AG04450 (cell line): ENCODE measurements at regions not wholly inside any gene's neighbourhood (a gene's known extent, or its start where the extent isn't known, plus 50 kb on each side); places are given as distances from the start of the nearest gene placed in this dataset.
A peak's percentile ranks its signal among the peaks of the same experiment; 100 is the strongest.

Experiments used
- CTCF ChIA-PET: fragments of 300-600, 350-600 bp; formaldehyde crosslinking; extraction: SDS; loops from one replicate; lab custom pipeline; 2022; ENCODE audit warnings: antibody characterized with exemption, inconsistent platforms; lab: Charles Lee
- POLR2A ChIA-PET: fragments of 350-600 bp; formaldehyde crosslinking; extraction: SDS; loops from one replicate; lab custom pipeline; 2021; ENCODE audit warnings: antibody characterized with exemption, inconsistent platforms; lab: Yijun Ruan, JAX
- DNase-seq: peaks from one replicate; pipeline ENCODE4 v3.0.0-alpha.2; 2011; ENCODE audit warnings: low read depth, low spot score
- H3K27ac ChIP-seq: one replicate; pipeline ENCODE4 v1.5.1; 2012; ENCODE audit warnings: low read depth, low read length, control low read depth
- H3K27me3 ChIP-seq: one replicate; pipeline ENCODE4 v1.6.0; 2012; ENCODE audit warnings: low read length; ENCODE audit not compliant: control insufficient read depth, insufficient read depth
- H3K4me3 ChIP-seq: 2 replicates; pipeline ENCODE4 v1.5.1; 2011; ENCODE audit warnings: mild to moderate bottlenecking, low read depth, low read length, control low read depth
- H3K9me3 ChIP-seq: 2 replicates; pipeline ENCODE4 v1.5.1; 2012; ENCODE audit warnings: low read length; ENCODE audit not compliant: control insufficient read depth, insufficient read depth
- TF ChIP-seq, protein P1 (sequence below): IDR thresholded peaks from 2 replicates; pipeline ENCODE4 v1.5.1; 2011; ENCODE audit warnings: low read depth, low read length, control low read depth, inconsistent platforms

DNA sequence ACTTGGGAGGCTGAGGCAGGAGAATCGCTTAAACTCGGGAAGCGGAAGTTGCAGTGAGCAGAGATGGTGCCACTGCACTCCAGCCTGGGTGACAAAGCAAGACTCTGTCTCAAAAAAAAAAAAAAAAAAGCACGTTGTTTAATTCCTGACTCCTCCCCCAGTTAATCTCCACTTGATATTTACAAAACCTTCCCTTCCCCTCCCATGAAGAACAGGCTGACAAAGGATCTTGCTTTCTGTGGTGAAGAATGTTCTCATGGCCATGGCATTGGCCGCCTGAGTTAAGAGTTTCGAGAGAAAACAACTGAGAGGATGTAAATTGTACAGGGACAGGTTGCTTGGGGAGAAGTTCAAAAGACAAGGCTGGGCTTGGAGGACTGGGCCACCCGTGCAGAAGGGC is 168.2 kb upstream of the BCOR start:
- DNase-seq = no peak
- CTCF ChIA-PET = interaction anchor here (1.6 kb wide), 1 partner anchor 197 kb away, joined by 3 read pairs; no protein-coding TSS in a partner anchor
- TF ChIP-seq, protein P1, sequence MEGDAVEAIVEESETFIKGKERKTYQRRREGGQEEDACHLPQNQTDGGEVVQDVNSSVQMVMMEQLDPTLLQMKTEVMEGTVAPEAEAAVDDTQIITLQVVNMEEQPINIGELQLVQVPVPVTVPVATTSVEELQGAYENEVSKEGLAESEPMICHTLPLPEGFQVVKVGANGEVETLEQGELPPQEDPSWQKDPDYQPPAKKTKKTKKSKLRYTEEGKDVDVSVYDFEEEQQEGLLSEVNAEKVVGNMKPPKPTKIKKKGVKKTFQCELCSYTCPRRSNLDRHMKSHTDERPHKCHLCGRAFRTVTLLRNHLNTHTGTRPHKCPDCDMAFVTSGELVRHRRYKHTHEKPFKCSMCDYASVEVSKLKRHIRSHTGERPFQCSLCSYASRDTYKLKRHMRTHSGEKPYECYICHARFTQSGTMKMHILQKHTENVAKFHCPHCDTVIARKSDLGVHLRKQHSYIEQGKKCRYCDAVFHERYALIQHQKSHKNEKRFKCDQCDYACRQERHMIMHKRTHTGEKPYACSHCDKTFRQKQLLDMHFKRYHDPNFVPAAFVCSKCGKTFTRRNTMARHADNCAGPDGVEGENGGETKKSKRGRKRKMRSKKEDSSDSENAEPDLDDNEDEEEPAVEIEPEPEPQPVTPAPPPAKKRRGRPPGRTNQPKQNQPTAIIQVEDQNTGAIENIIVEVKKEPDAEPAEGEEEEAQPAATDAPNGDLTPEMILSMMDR = no peak
- H3K9me3 ChIP-seq = no peaks in the 10 kb centered on the region; the same call in 1 of the 2 replicates
- POLR2A ChIA-PET = interaction anchor here (0.5 kb wide), 1 partner anchor 172 kb away, joined by 3 read pairs; no protein-coding TSS in a partner anchor
- H3K4me3 ChIP-seq = no peak overlapping the region
- no peaks in the 10 kb centered on the region for H3K27me3 ChIP-seq
- no peak overlapping the region for H3K27ac ChIP-seq

DNA sequence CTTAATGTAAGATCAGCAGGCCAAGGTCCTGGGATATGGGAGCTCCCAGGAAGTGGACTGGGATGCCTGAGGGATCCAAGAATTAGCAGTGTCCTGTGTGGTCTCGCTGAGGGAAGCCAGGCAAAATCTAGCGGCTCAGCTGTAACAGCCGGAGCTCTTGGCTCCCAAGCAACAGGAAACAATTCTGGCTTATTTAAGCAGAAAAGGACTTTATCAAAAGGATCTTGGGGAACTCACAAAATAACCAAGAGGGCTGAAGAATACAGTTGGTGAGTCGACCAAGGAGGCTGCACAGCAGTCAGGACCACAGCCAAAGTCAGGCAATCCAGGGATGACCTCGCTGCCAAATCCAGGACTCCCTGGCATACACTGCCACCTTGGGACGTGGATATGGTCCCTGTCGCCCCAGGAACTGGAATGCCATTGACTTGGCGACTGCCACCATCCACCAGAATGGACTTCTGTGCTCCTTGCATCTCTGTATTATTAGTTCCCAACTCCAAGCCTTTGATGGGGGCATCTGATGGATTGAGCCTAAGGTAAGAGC is 165.3 kb upstream of the BCOR start:
- no peak overlapping the region for H3K4me3 ChIP-seq
- DNase-seq = no peak
- ChIA-PET POLR2A (no interaction called here), CTCF (no interaction called here)
- TF ChIP-seq, protein P1 = no peak
- H3K27ac ChIP-seq = no peak overlapping the region
- no peaks in the 10 kb centered on the region for H3K9me3 ChIP-seq
- no peaks in the 10 kb centered on the region for H3K27me3 ChIP-seq

DNA sequence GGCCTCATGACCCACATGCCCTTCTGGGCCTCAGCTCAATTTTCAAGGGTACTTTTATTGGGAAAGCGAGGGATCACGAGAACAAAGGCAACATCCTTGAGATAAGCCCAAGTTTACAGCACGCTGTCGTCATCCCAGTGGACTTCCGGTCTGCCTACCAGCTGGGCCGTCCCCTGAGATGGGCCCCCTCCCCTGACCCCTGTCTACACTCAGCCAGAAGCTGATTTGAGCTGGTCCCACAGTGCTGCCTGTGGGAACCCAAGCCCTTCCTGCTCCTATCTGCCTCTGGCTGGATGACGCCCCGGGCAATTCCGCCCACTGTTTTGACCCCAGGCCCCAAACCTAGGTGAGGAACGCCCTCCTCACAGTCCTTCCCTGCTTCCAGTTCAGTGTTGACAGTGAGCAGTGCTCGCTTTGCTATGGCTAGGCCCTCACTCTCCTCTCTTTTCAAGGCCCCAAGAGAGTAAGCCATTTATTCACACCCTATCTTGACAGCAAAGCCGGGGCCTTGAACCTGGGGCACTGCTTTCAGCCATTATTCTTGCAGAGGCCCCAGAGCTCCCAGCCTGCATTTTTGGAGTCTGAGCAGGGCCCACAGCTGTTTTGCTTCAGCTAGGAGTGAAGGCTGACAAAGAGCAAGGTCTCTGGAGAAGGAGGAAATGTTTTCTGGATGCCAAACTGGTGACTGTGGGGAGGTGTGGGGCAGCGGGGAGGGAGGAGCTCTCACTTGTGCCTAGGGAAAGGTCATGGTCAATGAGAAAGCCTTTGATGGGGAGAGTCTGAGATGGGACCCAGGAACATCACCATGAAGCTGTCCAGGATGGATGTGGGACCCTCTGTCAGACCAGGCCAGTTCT is 164.6 kb upstream of the BCOR start:
- POLR2A ChIA-PET = no interaction called here

DNA sequence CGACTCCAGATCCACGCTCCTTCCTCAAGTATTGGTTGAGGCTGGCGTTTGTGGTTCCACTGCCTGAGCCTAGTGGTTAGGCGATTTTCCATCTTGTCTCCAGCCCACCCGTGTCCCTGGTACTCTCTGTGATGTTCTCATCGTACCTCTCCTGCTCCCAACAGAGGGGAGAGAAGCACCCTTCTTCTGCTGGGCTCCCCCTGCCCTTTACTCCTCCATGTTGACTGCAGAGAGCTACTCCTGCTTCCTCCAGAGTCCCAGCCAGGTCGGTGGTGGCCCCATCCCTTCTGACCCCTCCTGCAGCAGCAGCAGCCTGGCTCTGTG is 164.0 kb upstream of the BCOR start:
- Histone ChIP-seq H3K9me3 (no peaks in the 10 kb centered on the region), H3K27ac (peak overlapping the region; percentile 52), H3K4me3 (no peak overlapping the region), H3K27me3 (no peaks in the 10 kb centered on the region)
- ChIA-PET CTCF (no interaction called here), POLR2A (no interaction called here)
- DNase-seq = no peak
- TF ChIP-seq, protein P1 = no peak

More for the DNA sequence above, 164.6 kb upstream of the BCOR start:
- DNase-seq = no peak
- H3K4me3 ChIP-seq = no peak overlapping the region
- H3K9me3 ChIP-seq = no peaks in the 10 kb centered on the region
- no peaks in the 10 kb centered on the region for H3K27me3 ChIP-seq
- peak overlapping the region; percentile 52 for H3K27ac ChIP-seq
- CTCF ChIA-PET = no interaction called here
- TF ChIP-seq, protein P1 = no peak

DNA sequence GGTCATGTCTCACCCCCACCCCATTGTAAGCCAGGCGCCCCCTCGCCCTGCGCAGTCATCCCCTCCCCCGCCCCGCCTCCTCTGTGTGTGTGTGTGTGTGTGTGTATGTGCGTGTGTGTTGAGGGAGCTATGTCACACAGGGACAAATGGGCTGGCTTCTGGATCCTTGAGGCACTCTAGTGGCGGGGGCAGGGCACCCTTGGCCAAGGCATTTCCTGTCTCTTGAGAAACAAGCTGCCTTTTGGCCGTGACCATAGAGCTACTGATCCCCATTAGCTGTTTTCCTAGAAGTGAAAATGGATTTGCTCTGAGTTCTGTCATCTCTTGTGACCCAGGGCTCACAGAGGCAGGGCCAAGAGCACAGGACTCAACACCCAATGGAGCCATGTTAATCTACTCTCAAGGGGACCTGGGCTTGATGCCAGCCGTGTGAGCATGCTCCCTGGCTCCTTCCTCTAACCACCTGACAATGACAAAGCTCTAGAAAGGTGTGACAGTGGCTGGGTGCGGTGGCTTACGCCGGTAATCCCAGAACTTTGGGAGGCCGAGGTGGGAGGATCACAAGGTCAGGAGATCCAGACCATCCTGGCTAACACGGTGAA is 162.5 kb upstream of the BCOR start:
- Histone ChIP-seq H3K9me3 (no peaks in the 10 kb centered on the region), H3K27me3 (no peaks in the 10 kb centered on the region), H3K27ac (no peak overlapping the region), H3K4me3 (no peak overlapping the region)
- POLR2A ChIA-PET = no interaction called here
- CTCF ChIA-PET = interaction anchor here (0.6 to 0.9 kb wide), 2 partner anchors 16 to 72 kb away, joined by 3 to 4 read pairs; no protein-coding TSS in a partner anchor
- TF ChIP-seq, protein P1 = no peak
- DNase-seq = no peak
